ENCODE measurements at regions not wholly inside any gene's neighbourhood (a gene's known extent, or its start where the extent isn't known, plus 50 kb on each side); places are given as distances from the start of the nearest gene placed in this dataset.

- no peak for DNase-seq
Measured at GRCh38 chr11:70751142-70751734, 352.9 kb downstream of the CTTN start.

GRCh38 chr11:70755410-70756158 is 357.3 kb downstream of the CTTN start:
- DNase-seq: peak; percentile 35

GRCh38 chr11:70756341-70756740 is 358.0 kb downstream of the CTTN start:
- no peak for DNase-seq

- no peak for DNase-seq
Measured at GRCh38 chr11:70756756-70757155, 358.4 kb downstream of the CTTN start.

- DNase-seq: no peak
Measured at GRCh38 chr11:70757241-70757640, 358.9 kb downstream of the CTTN start.

GRCh38 chr11:70758206-70758605 is 359.9 kb downstream of the CTTN start:
- DNase-seq: no peak

GRCh38 chr11:70759846-70760245 is 361.5 kb downstream of the CTTN start:
- no peak for DNase-seq

- DNase-seq: no peak
Measured at GRCh38 chr11:70760416-70761020, 362.2 kb downstream of the CTTN start.

GRCh38 chr11:70761094-70761907 is 363.0 kb downstream of the CTTN start:
- DNase-seq: no peak

GRCh38 chr11:70761908-70762337 is 363.6 kb downstream of the CTTN start:
- DNase-seq: no peak

GRCh38 chr11:70762810-70763209 is 364.5 kb downstream of the CTTN start:
- no peak for DNase-seq

GRCh38 chr11:70763606-70764005 is 365.3 kb downstream of the CTTN start:
- no peak for DNase-seq

GRCh38 chr11:70764356-70764905 is 366.1 kb downstream of the CTTN start:
- DNase-seq: no peak

- DNase-seq: no peak
Measured at GRCh38 chr11:70766901-70767300, 368.6 kb downstream of the CTTN start.

- DNase-seq: no peak
Measured at GRCh38 chr11:70768346-70769095, 370.2 kb downstream of the CTTN start.

GRCh38 chr11:70769106-70769505 is 370.8 kb downstream of the CTTN start:
- DNase-seq: no peak

- DNase-seq: no peak
Measured at GRCh38 chr11:70769521-70769920, 371.2 kb downstream of the CTTN start.

GRCh38 chr11:70771099-70771885 is 373.0 kb downstream of the CTTN start:
- no peak for DNase-seq

GRCh38 chr11:70772950-70773349 is 374.6 kb downstream of the CTTN start:
- DNase-seq: no peak

- no peak for DNase-seq
Measured at GRCh38 chr11:70775386-70776075, 377.2 kb downstream of the CTTN start.

Data from CD4-positive, alpha-beta T cell treated with Interleukin-21 for 1 hour (primary cell).